ENCODE measurements at regions not wholly inside any gene's neighbourhood (a gene's known extent, or its start where the extent isn't known, plus 50 kb on each side); places are given as distances from the start of the nearest gene placed in this dataset.

DNA sequence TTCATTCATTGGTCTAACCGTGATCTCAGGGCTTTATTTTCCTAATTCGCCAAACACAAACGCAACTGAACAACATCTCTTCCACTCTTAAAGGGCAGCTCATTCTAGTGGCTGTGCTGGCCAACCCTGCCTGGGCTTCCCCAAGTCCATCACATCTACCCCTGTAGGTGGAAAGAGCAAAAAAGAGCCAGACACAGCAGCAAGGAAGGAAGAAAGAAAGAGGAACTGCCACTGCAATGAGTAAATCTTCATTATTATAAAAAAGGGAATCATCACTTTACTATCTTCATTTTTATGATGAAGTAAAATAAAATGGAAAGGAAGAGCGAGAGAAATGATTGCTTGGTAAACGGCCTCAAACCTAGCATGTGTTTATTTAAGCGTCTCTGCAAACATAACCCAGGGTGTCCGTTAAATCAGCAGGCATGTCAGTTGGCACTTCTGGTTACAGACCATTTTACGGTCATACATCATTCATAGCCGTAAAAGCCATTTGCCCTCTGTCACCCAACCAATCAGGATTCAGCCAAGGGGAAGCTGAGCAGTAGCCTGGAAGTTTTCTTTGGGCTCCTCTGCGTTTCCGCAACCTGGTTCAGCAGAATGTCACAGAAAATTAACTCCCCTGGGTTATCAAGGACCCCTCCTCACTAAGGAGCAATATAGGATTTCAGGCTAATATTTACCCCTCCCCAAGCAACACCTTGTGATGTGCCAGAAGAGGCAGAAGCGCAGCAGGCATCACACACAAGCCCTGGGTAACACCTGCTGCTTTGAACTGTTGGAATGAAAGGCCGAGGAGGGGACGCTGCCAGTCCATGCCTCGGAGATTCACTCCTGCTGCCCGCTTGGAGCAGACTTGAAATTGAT is 234.0 kb downstream of the SNX10 start (continued):
- no peak for TF ChIP-seq SP1 (IDR thresholded peaks at IDR 0.05; ENCODE audit: low read depth, low read length)
- no peak for TF ChIP-seq CBX8 (IDR thresholded peaks at IDR 0.05; ENCODE audit: borderline replicate concordance, low read depth, low read length)
- no peak for TF ChIP-seq EGR1 (IDR thresholded peaks at IDR 0.05; ENCODE audit: borderline replicate concordance, low read depth, low read length)
- TF ChIP-seq GABPA (IDR thresholded peaks at IDR 0.05; ENCODE audit: borderline replicate concordance, insufficient read depth, low read length) = no peak
- no peak for TF ChIP-seq PHF8 (conservative IDR thresholded peaks at IDR 0.05; ENCODE audit: low read depth, low read length)
- no peak for TF ChIP-seq NANOG (IDR thresholded peaks at IDR 0.05; ENCODE audit: insufficient read depth, low read depth, low read length, poor library complexity, severe bottlenecking)
- TF ChIP-seq SAP30 (IDR thresholded peaks at IDR 0.05; ENCODE audit: insufficient read depth, insufficient replicate concordance, low read length) = no peak
- no peak for TF ChIP-seq SRF (IDR thresholded peaks at IDR 0.05; ENCODE audit: low read depth, low read length)
